DND-41 (cell line): ENCODE measurements at regions not wholly inside any gene's neighbourhood (a gene's known extent, or its start where the extent isn't known, plus 50 kb on each side); places are given as distances from the start of the nearest gene placed in this dataset.

Source experiments
- ATAC-seq: fragments of 200-7000 bp; cut with Tn5 transposase; 3 replicates; pipeline ENCODE4 v1.9.1; 2021; ENCODE audit warnings: low read depth; ENCODE audit not compliant: insufficient read depth
- DNase-seq: peaks from one replicate; pipeline ENCODE4 v3.0.0-alpha.2; 2020
- H2AFZ ChIP-seq: 2 replicates; pipeline ENCODE4 v1.6.0; 2012; ENCODE audit warnings: low read depth, low read length
- H3K27ac ChIP-seq: 2 replicates; pipeline ENCODE4 v1.5.1; 2012; ENCODE audit warnings: low read length, inconsistent platforms
- H3K27me3 ChIP-seq: fragments of 200-600 bp; sonication (generic); 2 replicates; pipeline ENCODE4 v1.6.0; 2012; ENCODE audit warnings: low read length, mild to moderate bottlenecking, inconsistent platforms; ENCODE audit not compliant: insufficient read depth, poor library complexity
- H3K36me3 ChIP-seq: 2 replicates; pipeline ENCODE4 v1.5.1; 2012; ENCODE audit warnings: low read length, inconsistent platforms; ENCODE audit not compliant: insufficient read depth
- H3K4me1 ChIP-seq: 2 replicates; pipeline ENCODE4 v1.5.1; 2012; ENCODE audit warnings: mild to moderate bottlenecking, low read length; ENCODE audit not compliant: insufficient read depth
- H3K4me2 ChIP-seq: 2 replicates; pipeline ENCODE4 v1.6.0; 2012; ENCODE audit warnings: mild to moderate bottlenecking, moderate library complexity, low read length, inconsistent platforms; ENCODE audit not compliant: insufficient read depth
- H3K4me3 ChIP-seq, 2 experiments: fragments of 200-600 bp in 1 of 2; shearing (Covaris generic) in 1 of 2; 2 replicates each; pipeline ENCODE4 v1.5.1; 2012 to 2016; ENCODE audit warnings: inconsistent platforms in 2 of 2, low read length in 2 of 2, mild to moderate bottlenecking in 2 of 2, low read depth in 1 of 2, moderate library complexity in 1 of 2
- H3K79me2 ChIP-seq: 2 replicates; pipeline ENCODE4 v1.6.0; 2012; ENCODE audit warnings: low read length, inconsistent platforms; ENCODE audit not compliant: insufficient read depth
- H3K9ac ChIP-seq: 2 replicates; pipeline ENCODE4 v1.6.0; 2012; ENCODE audit warnings: low read depth, mild to moderate bottlenecking, inconsistent platforms, low read length, moderate library complexity
- H3K9me3 ChIP-seq: 2 replicates; pipeline ENCODE4 v1.5.1; 2012; ENCODE audit warnings: low read length, moderate library complexity, mild to moderate bottlenecking, inconsistent platforms; ENCODE audit not compliant: insufficient read depth, severe bottlenecking
- H4K20me1 ChIP-seq: 2 replicates; pipeline ENCODE4 v1.6.0; 2012; ENCODE audit warnings: low read length; ENCODE audit not compliant: insufficient read depth
- EZH2 ChIP-seq: IDR thresholded peaks from 3 replicates; pipeline ENCODE4 v1.6.1; 2012; ENCODE audit warnings: borderline replicate concordance, low read depth, mild to moderate bottlenecking, moderate library complexity, low read length, inconsistent platforms; ENCODE audit not compliant: severe bottlenecking
- TF ChIP-seq, protein P1 (sequence below): IDR thresholded peaks from 2 replicates; pipeline ENCODE4 v1.5.1; 2012; ENCODE audit warnings: borderline replicate concordance, low read length, moderate library complexity, mild to moderate bottlenecking; ENCODE audit not compliant: poor library complexity, severe bottlenecking; ENCODE audit errors: extremely low read depth

DNA sequence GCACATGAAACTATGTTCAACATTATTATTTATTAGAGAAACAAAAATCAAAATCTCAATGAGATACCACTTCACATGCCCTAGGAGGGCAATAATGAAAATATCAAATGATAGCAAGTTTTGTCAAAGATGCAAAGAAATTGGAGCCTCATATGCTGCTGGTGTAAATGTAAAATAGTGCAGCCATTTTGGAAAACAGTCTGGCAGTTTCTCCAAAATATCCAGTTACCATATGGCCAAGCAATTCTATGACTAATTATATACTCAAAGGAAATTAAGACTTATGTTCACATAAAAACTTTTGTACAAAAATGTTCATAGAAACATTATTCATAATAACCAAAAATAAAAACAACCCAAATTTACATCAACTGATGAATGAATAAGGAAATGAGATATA lies 313.6 kb upstream of the LMO3 start:
- Histone ChIP-seq H3K9ac (no peak overlapping the region), H3K4me3 (no peak overlapping the region), H3K79me2 (no peaks in the 10 kb centered on the region), H4K20me1 (no peaks in the 10 kb centered on the region), H3K27ac (no peak overlapping the region), H3K4me1 (no peaks in the 10 kb centered on the region), H3K27me3 (no peaks in the 10 kb centered on the region), H2AFZ (no peak overlapping the region), H3K9me3 (no peaks in the 10 kb centered on the region), H3K36me3 (no peaks in the 10 kb centered on the region), H3K4me2 (no peak overlapping the region)
- no peak for TF ChIP-seq EZH2
- TF ChIP-seq, protein P1, sequence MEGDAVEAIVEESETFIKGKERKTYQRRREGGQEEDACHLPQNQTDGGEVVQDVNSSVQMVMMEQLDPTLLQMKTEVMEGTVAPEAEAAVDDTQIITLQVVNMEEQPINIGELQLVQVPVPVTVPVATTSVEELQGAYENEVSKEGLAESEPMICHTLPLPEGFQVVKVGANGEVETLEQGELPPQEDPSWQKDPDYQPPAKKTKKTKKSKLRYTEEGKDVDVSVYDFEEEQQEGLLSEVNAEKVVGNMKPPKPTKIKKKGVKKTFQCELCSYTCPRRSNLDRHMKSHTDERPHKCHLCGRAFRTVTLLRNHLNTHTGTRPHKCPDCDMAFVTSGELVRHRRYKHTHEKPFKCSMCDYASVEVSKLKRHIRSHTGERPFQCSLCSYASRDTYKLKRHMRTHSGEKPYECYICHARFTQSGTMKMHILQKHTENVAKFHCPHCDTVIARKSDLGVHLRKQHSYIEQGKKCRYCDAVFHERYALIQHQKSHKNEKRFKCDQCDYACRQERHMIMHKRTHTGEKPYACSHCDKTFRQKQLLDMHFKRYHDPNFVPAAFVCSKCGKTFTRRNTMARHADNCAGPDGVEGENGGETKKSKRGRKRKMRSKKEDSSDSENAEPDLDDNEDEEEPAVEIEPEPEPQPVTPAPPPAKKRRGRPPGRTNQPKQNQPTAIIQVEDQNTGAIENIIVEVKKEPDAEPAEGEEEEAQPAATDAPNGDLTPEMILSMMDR, result no peak
- no peak for DNase-seq
- ATAC-seq, result no peak

GRCh38 chr12:16914853-16915252 lies 308.9 kb upstream of the LMO3 start:
- no peaks in the 10 kb centered on the region for H3K9me3 ChIP-seq
- no peaks in the 10 kb centered on the region for H3K79me2 ChIP-seq
- no peaks in the 10 kb centered on the region for H3K27me3 ChIP-seq
- H2AFZ ChIP-seq, result no peak overlapping the region
- no peaks in the 10 kb centered on the region for H3K4me1 ChIP-seq
- no peak overlapping the region for H3K4me3 ChIP-seq
- H3K27ac ChIP-seq, result no peak overlapping the region
- H4K20me1 ChIP-seq, result no peaks in the 10 kb centered on the region
- no peak overlapping the region for H3K9ac ChIP-seq
- no peak overlapping the region for H3K4me2 ChIP-seq
- DNase-seq (no peak), ATAC-seq (no peak)
- no peaks in the 10 kb centered on the region for H3K36me3 ChIP-seq
- TF ChIP-seq, protein P1, result no peak
- no peak for TF ChIP-seq EZH2

DNA sequence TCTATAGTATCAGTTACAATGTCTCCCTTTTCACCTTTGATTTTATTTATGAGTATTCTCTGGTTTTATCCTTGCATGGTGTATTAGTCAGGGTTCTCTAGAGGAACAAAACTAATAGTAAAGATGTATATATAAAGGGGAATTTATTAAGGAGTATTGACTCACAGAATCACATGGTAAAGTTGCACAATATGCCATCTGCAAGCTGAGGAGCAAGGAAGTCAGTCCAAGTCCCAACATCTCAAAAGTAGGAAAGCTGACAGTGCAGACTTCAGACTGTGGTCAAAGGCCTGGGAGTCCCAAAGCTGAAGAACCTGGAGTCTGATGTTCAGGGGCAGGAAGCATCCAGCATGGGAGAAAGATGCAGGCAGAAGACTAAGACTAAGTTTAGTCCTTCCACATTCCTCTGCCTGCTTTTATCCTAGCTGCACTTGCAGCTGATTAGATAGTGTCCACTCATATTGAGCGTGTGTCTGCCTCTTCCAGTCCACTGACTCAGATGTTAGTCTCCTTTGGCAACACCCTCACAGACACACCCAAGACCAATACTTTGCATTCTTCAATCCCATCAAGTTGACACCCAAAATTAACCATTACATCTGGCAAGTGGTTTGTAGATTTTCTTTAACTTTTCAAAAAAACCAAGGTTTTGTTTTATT lies 308.0 kb upstream of the LMO3 start:
- H3K79me2 ChIP-seq, result no peaks in the 10 kb centered on the region
- TF ChIP-seq, protein P1, result no peak
- TF ChIP-seq EZH2, result no peak
- no peaks in the 10 kb centered on the region for H3K27me3 ChIP-seq
- H2AFZ ChIP-seq, result no peak overlapping the region
- no peak overlapping the region for H3K9ac ChIP-seq
- H3K27ac ChIP-seq, result no peak overlapping the region
- ATAC-seq, result no peak
- no peaks in the 10 kb centered on the region for H3K4me1 ChIP-seq
- H3K36me3 ChIP-seq, result no peaks in the 10 kb centered on the region
- H3K4me2 ChIP-seq, result no peak overlapping the region
- no peak overlapping the region for H3K4me3 ChIP-seq
- DNase-seq, result no peak
- H4K20me1 ChIP-seq, result no peaks in the 10 kb centered on the region
- no peaks in the 10 kb centered on the region for H3K9me3 ChIP-seq
